HG03045 (cell line): ENCODE measurements at regions not wholly inside any gene's neighbourhood (a gene's known extent, or its start where the extent isn't known, plus 50 kb on each side); places are given as distances from the start of the nearest gene placed in this dataset.

Source experiments
- ATAC-seq: cut with Tn5 transposase; IDR thresholded peaks from one replicate; pipeline ENCODE4 v1.9.1; 2021; ENCODE audit warnings: mild to moderate bottlenecking, moderate library complexity; ENCODE audit not compliant: unreplicated experiment

DNA sequence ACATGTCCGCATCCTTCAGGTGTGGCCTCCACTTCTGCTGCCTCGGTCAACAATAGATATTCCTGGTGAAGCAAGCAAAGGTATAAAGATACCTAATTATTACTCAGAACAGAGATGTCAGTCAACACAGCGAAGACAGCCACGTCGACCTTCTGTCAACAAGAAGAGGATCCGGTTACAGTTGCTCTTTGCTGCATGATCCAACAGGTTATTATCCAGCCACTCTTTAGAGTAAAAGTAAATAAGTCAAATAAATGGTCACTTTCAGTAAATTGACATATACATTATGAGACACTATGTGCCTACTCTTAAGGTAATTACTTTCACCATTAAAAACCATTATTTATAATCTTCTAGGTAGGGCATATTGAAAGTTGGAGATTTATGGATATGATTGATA lies 356.8 kb upstream of the ATP11B start:
- no peak for ATAC-seq

DNA sequence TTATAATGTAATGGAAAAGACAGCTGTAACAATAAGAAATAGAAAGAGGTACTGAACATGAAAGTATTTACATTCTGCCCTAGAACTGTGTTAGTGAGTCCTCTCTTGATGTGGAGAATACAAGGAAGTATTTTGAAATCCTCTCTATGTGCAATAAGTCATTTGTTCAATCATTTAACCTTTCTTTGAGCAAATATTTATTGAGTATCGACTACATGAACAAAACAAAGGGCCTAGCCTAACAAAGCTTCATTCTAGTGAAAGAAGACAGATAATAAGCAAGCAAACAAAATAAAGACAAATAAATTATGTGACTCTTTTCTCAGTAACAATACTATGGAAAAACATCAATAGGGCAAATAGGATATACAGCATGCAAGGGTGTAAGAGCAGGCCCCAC lies 354.9 kb upstream of the ATP11B start:
- no peak for ATAC-seq

DNA sequence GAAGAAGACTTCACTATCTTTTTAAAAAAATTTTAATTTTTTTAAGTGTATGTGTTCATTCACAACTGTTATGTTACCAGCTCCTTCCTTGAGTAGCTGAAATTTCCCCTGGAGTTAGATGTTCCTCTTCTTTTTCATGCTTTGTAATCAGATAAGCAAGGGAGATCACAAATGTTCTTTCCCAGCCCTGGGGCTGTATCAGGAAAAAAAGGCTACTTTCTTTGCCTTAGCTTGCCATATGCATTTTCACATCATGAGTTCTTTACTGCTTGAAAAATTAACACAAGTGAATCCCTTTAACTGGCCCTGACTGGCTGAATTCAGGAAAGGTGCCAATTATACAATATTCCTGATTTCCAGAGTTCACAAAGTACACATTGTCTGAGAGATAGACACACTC lies 353.2 kb upstream of the ATP11B start:
- ATAC-seq: no peak

DNA sequence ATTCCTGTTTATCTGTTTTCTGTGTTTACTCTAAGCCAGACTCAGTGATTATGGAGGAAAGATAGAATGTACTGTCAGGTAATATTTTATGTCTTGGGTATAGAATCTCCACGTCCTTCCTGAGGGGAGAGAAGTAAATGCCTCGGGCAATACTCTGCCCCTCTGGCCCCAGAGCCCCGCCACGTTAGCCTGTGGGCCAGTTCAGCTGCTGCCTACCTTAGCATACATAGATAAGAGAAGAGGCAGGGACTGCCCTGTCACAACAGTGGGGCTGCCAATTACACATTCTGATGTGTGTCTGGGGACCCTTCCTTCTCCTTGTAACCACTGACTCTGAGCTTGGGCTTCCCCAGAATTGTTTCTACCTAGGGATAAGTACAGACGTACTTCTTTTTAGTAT lies 347.7 kb upstream of the ATP11B start:
- no peak for ATAC-seq

DNA sequence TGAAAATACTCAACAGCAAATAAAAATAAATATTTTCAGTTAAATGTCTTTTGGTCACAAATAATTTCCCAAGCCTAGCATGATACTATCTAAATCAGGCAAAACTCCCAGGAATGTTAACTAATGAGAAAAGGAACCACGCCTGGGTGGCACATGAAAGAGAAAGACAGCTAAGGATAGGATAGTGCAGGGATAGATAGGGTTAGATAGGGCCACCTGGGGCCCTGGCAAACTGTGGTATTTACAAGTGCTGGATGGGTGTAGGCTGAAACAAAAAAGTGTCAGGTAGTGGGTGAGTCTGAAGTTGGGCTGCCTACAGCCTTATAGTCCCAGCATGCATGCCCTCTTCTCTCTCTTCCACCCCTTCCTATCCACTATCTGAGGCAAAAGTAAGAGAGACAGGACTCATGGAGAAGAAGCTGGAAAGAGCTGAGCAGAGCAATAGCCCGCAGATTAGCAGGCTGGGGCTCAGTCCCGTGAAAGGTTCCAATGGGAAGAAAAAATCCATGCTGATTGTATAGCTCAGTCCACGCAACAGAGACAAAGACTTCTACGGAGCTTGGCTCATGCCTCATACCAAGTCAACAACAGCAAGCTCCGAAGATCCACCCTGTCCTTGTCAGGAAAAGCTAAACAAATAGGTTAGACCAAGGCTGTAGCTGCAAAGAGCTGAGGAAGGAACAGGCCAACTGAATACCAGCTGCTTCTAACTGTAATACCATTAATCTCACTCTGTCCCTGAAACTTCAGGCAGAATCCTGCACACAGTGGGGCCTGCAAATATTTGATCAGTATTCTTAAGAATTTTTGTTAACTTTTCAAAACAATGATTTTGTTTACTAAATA lies 342.1 kb upstream of the ATP11B start:
- ATAC-seq: no peak

DNA sequence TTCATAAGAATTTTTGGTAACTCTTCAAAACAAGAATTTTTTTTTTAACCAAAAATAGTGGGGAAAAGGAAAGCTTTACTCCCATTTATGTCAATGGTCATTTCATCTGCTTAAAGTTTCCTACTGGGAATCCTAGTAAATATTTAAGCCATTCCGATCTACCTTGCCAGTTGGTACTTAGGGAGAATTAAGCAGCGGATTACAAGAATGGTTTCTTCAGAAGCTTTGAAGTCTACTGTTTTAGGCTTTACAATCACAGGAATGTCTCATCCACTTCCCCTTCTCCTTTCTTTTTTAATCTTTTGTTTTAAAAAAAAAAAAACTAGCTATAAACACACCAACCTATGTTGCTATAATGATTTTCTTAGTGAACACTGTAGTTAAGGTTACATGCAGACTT lies 341.4 kb upstream of the ATP11B start:
- ATAC-seq: no peak

DNA sequence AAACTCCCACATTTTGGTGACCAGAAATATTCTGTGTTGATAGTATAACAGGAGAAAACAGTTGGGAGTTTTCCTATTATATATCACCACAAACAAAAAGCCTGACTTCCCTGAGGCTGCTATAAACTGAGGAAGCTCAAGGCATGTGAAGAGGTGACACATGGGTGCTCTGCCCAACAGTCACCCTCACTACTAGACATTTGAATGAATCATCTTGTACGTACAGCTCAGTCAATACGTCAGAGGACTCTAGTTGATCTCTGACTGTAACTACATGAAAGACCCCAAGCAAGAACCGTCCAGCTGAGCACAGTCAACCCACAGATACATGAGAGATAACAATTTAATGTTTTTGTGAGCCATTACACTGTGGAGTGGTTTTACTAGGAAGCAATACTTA lies 338.3 kb upstream of the ATP11B start:
- no peak for ATAC-seq

DNA sequence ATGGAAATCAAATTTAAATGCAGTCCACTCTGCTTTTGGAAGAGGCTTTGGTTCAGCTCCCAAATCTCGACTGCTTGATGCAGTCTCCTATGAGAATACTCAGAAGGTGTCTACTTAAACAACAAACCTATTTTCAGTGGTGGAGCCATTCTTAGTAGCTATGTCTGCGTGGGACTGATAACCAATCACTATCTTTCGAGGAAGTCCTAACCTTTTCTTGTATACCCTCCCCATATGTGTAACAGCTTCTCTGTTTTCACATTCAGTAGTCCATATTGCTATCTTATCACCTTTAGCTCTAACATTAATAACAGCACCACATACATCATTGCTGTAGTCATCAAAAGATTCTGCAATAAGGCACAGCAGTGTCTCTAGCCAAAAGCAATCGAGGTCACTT lies 333.0 kb upstream of the ATP11B start:
- no peak for ATAC-seq

DNA sequence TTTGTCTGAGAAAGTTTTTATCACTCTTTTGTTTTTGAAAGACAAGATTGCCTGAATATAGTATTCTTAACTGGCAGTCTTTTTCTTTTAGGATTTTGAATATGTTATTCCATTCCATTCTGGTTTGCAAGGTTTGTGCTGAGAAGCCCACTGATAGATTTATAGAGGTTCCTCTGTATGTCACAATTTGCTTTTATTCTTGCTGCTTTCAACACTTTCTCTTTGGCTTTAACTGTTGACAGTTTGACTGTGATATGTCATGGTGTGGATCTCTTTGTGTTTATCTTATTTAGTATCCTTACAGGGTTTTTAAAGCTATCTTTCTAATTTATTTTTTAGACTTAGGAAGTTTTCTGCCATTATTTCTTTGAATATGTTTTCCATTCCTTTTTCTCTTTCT lies 331.2 kb upstream of the ATP11B start:
- ATAC-seq: no peak

DNA sequence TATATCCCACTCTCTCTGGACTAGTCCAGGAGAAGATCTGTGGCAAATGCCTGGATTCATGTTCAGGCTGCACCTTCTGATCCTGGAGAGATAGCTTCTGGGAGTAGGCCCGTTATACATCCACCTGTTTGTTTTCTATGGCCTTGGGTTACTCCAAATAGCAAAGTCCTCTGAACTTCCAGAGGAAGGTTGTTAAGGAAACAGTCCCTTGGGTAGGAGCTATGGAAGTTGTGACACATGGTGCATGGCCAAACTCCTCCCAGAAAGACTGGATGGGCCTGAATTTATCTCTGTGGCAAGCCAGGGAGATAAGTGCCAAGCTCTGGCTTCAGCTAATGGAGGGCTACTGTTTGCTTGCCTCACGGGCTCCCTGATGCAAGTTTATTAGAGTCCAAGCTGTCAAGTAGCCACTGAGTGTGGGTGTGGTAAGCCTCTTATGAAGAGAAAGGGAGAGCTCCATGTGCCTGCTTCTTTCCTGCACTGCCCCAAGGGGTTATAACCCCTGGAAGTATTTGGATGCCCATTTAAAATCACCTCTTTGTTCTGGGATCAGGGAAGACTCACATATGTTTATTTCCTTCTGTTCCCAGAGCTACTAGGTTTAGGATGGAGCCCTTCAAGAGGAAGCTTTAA lies 328.7 kb upstream of the ATP11B start:
- no peak for ATAC-seq

DNA sequence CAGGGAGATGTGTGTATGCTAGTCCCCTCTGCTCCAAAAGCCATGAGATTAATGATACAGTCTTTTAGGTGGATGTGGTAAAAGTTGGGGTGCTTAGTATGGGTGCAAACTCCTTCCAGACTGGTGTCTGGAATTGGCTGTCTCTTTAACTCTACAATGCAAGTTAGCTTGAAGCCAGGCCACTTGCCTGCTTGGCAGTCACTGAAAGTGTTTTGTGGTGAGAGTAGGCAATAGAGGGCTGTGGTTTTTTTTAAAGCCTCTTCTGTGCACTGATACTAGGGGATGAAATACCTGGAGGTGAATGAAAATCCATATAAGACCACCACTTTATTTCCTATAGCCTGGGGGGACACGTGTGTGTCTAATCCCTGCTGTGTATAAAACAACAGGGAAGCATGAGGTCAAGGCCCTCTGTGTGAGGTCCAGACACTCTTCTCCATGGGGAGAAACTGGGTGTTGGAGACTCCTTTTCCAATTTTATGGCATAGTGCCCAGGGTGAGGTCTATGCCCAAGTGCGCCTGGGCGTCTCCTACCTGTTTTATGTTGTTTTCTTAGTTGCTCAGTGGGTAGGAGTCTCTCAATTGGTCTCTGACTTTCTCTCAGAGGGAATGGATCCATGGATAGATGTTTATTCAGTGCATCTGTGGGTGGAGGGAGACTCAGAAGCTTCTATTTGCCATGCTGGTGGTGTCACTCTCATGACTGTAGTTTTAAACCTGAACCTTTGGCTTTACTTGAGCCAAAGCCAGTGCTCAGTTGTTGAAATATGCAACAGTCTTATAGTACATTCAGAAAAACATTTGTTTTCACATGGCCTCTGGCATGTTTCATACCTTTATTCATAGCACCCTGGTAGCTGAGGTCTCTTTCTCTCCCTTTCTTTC lies 327.8 kb upstream of the ATP11B start:
- ATAC-seq: no peak

DNA sequence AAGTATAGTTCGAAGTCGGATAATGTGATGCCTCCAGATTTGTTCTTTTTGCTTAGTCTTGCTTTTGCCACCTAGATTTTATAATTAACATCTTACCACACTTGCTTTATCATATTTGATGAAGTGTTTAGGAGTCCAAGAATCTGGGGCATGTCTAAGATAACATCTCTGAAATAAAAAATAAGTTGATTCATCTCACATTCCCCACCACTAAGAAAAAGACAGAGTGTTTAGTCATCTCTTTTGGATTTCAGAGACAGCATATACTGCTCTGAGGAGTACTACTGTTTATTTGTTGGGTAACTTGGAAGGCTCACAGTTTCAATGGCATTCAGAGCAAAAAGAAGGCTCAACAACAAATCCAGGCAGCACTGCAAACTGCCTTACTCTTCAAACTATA lies 324.2 kb upstream of the ATP11B start:
- ATAC-seq: no peak

DNA sequence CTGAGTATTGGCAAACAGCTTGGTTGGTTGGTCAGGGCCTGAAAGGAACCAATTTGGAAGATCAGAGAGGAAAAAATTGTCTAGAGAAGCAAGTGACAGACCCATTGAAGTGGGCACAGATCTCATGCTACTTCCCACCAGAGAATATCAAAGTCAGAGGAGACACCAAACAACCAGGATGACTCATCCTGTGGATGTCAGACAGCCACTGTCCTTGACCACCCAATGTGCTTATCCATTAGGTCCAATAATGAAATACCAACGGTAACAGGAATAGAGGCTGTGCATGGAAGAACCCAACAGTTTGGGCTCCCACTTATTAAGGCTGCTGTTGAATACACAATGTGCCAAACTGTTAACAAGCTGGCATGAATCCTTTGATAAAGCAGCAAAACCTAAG lies 323.1 kb upstream of the ATP11B start:
- ATAC-seq: no peak

DNA sequence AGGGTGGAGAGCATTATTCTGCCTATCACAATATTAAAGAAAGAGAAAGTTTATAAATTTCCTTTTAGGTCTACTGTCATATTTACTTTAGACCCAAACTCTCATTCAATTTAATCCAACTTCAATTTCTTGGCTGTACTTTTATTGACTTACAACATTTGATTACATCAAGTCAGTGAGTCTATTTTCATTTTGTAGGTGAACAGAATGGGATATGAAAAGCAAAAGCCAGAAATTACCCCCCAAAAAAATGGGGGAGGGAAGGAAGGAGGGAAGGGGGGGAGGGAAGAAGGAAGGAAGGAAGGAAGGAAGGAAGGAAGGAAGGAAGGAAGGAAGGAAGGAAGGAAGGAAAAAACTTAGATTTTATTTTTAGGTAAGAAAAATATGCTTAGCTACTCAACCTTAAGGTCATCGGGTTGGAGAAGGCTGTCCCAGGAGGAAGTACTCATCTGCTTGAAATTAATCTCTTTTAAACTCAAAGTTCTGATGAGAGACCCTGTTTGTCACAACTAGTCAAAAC lies 320.1 kb upstream of the ATP11B start:
- no peak for ATAC-seq

DNA sequence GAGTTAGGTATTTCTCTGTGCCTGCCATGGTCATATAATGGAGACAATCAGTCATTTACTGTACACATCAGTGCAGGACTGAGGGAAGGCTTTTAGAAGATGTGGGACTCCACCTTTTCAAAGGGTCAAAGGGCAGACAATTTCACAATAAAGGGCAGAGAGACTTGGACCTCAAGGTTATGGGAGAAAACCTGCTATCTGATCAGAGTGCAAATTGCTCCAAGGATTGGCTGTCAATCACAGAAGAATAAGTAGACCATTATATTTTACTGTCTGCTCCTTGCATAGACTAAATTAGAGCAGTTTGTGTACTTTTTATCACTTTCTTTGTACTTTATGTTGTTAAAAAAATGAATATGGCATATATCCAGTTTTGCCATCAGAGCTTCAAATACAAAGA lies 314.9 kb upstream of the ATP11B start:
- no peak for ATAC-seq

DNA sequence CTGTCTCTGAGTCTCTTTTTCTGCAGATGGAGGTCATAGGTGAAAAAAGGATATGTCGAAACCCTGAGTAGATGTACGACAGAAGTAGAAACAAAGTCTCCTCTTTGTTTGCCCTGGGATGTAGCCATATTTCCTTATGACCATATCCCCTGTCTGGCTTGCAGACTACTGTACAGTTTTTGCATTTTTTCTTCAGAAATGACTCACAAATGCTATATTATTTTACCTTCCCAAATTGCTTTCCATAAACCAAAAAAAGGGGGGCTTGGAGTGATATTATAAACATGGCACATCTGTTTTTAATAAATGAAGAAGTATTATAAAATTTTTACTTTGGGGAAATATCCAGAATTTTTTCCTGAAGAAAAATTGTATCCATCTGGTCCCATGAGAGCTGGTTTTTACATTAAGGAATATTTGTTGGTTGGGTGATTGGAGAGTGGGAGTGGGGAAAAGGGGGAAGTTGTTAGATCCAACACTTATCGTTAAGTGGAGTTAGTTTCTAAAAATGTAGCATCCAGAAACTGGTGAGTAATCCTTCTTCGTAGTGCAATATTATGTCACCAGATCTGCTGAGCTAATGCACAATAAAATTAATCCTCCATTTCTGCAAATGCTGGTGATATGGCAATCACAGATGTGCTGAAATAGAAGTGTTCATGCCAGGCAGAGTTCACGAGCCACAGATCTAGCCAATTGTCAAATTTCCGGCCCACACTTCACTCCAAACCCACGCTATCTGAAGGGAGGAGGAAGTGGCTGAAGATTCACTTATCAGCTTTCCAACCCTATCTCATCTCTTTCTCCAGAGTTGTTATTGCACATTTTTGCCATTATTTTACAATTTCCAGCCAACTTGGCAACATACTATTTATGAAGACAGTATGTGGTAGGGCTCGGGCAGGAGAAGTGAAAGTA lies 313.6 kb upstream of the ATP11B start:
- no peak for ATAC-seq

DNA sequence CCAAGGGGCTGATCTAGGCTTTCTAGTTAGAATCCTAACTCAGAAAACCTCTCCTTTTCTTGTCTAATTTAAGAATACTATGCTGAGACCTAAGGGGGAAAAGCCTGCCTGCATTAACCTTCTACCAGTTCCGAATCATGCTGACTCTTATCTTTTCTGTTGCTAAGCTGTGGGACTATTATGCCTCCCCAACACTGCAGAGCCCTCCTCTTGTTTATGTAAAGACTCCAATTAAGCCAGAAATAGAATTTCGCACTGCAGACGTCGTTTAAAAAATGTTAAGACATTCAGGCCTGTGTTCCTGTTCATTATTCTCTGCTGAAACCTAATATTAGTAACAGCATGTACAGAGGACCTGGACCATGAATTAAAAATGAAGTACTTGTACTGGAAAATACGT lies 310.6 kb upstream of the ATP11B start:
- ATAC-seq: no peak

DNA sequence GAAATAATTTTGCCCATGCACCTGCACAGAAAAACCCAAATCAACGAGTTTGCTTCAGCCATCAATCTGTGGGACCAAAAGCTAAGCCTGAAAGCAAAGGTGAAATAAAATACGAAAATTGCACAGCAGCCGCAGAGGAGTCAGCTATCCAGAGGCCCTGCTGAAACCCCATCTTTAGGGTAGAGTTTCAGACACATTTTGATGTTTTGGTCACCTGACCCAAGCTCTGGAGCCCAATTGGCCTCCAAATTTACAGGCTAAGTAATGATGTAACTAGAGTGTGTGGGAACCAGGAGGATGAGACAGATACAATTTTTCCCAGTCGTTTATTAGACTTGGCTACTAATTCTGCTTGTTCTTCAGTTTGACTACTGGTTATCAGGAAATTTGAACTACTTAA lies 308.6 kb upstream of the ATP11B start:
- no peak for ATAC-seq

DNA sequence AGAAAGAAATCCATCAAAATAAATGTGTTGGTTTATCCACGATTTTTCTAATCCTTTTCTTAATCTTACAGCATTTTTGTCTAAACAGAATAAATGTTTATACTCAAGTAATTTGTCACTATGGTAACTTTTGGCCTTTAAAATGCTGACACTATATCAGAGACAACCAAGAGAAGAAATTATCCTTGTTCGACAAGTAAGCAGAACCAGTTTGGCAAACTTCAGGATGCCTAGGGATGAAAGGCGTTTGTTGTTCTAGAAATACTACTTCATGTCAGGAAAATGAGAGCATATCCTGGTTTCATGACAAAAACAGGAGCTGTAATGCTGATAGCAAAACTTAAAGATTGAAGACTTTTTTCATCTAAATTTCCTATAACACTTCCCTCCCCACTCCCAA lies 308.0 kb upstream of the ATP11B start:
- no peak for ATAC-seq

DNA sequence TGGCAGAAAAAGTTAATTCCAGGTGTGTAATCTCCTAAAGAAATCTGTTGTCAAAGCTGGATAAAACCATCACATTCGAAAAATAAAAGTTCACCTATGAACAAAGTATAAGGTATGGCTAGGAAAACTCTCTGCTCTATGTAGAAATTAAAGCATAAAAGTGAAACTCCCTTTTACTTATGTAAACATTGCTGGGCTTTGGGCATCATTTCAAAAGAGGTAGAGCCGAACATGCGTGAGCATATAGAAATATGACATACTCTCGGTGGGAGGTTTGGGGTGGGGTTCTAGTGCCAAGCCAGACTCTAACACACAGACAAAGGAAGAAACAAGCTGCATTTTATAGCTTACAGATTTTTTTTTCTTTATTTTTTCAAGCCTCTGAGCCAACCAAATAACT lies 306.8 kb upstream of the ATP11B start:
- no peak for ATAC-seq
